Keratinocyte (primary cell): ENCODE measurements at regions not wholly inside any gene's neighbourhood (a gene's known extent, or its start where the extent isn't known, plus 50 kb on each side); places are given as distances from the start of the nearest gene placed in this dataset.

Experiments used
- CTCF ChIP-seq, 3 experiments: IDR thresholded peaks in 1 of 3; conservative IDR thresholded peaks in 1 of 3; optimal IDR thresholded peaks in 1 of 3; 2 replicates in 2 of 3; 3 replicates in 1 of 3; pipeline versions ENCODE3 to v1.5.1; 2011; ENCODE audit warnings: low read length in 3 of 3, mild to moderate bottlenecking in 3 of 3, moderate library complexity in 2 of 3, control low read depth in 1 of 3, inconsistent platforms in 1 of 3; ENCODE audit not compliant: insufficient read depth in 2 of 3; ENCODE audit errors: extremely low read depth in 1 of 3
- EZH2 ChIP-seq: IDR thresholded peaks from one replicate; pipeline ENCODE4 v1.6.1; 2012; ENCODE audit warnings: inconsistent platforms, mild to moderate bottlenecking, low read length, moderate library complexity

GRCh38 chr10:78768876-78769275 lies 299.9 kb upstream of the ZMIZ1 start:
- TF ChIP-seq CTCF (optimal IDR thresholded peaks at IDR 0.05 in 1 of 3, IDR thresholded peaks at IDR 0.05 in 1 of 3, conservative IDR thresholded peaks at IDR 0.05 in 1 of 3; ENCODE audit: extremely low read depth in 1 of 3, insufficient read depth in 2 of 3, low read length in 3 of 3) = no peak
- no peak for TF ChIP-seq EZH2
